K562 (cell line): ENCODE measurements at regions not wholly inside any gene's neighbourhood (a gene's known extent, or its start where the extent isn't known, plus 50 kb on each side); places are given as distances from the start of the nearest gene placed in this dataset.
A peak's percentile ranks its signal among the peaks of the same experiment; 100 is the strongest.
"Not testable (repeated sequence)": the region's sequence is repeated elsewhere in the genome, so short reads cannot be mapped to it uniquely, and the experiment has no call there.

Experiments
- ATAC-seq: fragments of 200-7000 bp; cut with Tn5 transposase; 3 replicates; pipeline ENCODE4 v1.9.1; 2020; ENCODE audit warnings: moderate library complexity
- BruUV-seq: library from RNA; stranded (reverse); fragments of 400-500 nt; replicated peaks from 2 replicates; lab custom pipeline; 2021; lab: Mats Ljungman, UMichigan
- CTCF ChIA-PET: fragments of 300-600 bp; formaldehyde crosslinking; extraction: SDS; loops from one replicate; lab custom pipeline; 2021; ENCODE audit warnings: low intra/inter-chr PET ratio; lab: Yijun Ruan, JAX
- POLR2A ChIA-PET: fragments of 300-600, 350-650 bp; sonication (Branson Sonifier 250); formaldehyde crosslinking; extraction: SDS; loops from one replicate; lab custom pipeline; 2021; ENCODE audit warnings: antibody characterized with exemption, inconsistent platforms; lab: Yijun Ruan, JAX
- DNase-seq, 4 experiments: peaks; one replicate each; pipeline versions ENCODE4 v3.0.0 to v3.0.0-alpha.2; 2011 to 2018; ENCODE audit warnings: low spot score in 3 of 4, mixed read lengths in 3 of 4; ENCODE audit errors: extremely low read depth in 1 of 4
- FAIRE-seq: peaks from 2 replicates; lab custom pipeline; 2011; peaks lifted over from hg19 to GRCh38; lab: Jason Lieb, UNC
- H2AFZ ChIP-seq: 2 replicates; pipeline ENCODE4 v1.6.0; 2011; ENCODE audit warnings: low read depth, low read length, control low read depth, inconsistent platforms
- H3K27ac ChIP-seq: fragments of 200-600 bp; 3 replicates; pipeline ENCODE4 v1.8.0; 2011; ENCODE audit warnings: low read depth, mild to moderate bottlenecking, control low read depth, inconsistent platforms, low read length, moderate library complexity, mixed read lengths; ENCODE audit errors: extremely low read depth
- H3K27me3 ChIP-seq, 2 experiments: fragments of 300-600 bp in 1 of 2; 2 replicates in 1 of 2; 3 replicates in 1 of 2; pipeline versions ENCODE4 v1.6.0 to v1.8.0; 2011; ENCODE audit warnings: inconsistent platforms in 2 of 2, low read length in 2 of 2, mild to moderate bottlenecking in 1 of 2, mixed read lengths in 1 of 2, moderate library complexity in 1 of 2; ENCODE audit not compliant: control insufficient read depth in 2 of 2, insufficient read depth in 2 of 2
- H3K36me3 ChIP-seq: fragments of 300-600 bp; 3 replicates; pipeline ENCODE4 v1.8.0; 2011; ENCODE audit warnings: mild to moderate bottlenecking, low read length, inconsistent platforms; ENCODE audit not compliant: control insufficient read depth, insufficient read depth
- H3K4me1 ChIP-seq, 2 experiments: fragments of 200-600 bp in 1 of 2; replicated peaks in 1 of 2; 2 replicates in 1 of 2; 3 replicates in 1 of 2; pipeline versions ENCODE4 v1.5.1 to v1.8.0; 2011; ENCODE audit warnings: inconsistent platforms in 2 of 2, low read length in 2 of 2, mild to moderate bottlenecking in 1 of 2, mixed read lengths in 1 of 2, moderate library complexity in 1 of 2; ENCODE audit not compliant: control insufficient read depth in 2 of 2, insufficient read depth in 2 of 2
- H3K4me2 ChIP-seq: 2 replicates; pipeline ENCODE4 v1.6.1; 2011; ENCODE audit warnings: low read length, control low read depth, inconsistent platforms, mixed read lengths; ENCODE audit not compliant: insufficient read depth
- H3K4me3 ChIP-seq: fragments of 200-600 bp; sonication (generic), shearing (Covaris generic); 2 replicates; pipeline ENCODE4 v1.5.1; 2016; ENCODE audit warnings: control low read depth, inconsistent platforms
- H3K79me2 ChIP-seq: fragments of 200-600 bp; 3 replicates; pipeline ENCODE4 v1.8.0; 2011; ENCODE audit warnings: low read length, inconsistent platforms; ENCODE audit not compliant: control insufficient read depth, insufficient read depth
- H3K9ac ChIP-seq, 2 experiments: 2 replicates each; pipeline versions ENCODE4 v1.6.0 to v1.6.1; 2011; ENCODE audit warnings: low read depth in 2 of 2, low read length in 2 of 2, control low read depth in 1 of 2, inconsistent platforms in 1 of 2, mild to moderate bottlenecking in 1 of 2, mixed read lengths in 1 of 2; ENCODE audit not compliant: insufficient read depth in 1 of 2
- H3K9me1 ChIP-seq: one replicate; pipeline ENCODE4 v1.6.0; 2011; ENCODE audit warnings: inconsistent platforms, mild to moderate bottlenecking, low read length, moderate library complexity; ENCODE audit not compliant: control insufficient read depth, insufficient read depth
- H3K9me3 ChIP-seq: replicated peaks from 2 replicates; pipeline ENCODE4 v1.5.1; 2011; ENCODE audit warnings: low read depth, low read length, inconsistent platforms; ENCODE audit not compliant: control insufficient read depth, insufficient read depth
- H4K20me1 ChIP-seq: replicated peaks from 2 replicates; pipeline ENCODE4 v1.6.1; 2011; ENCODE audit warnings: low read length, inconsistent platforms, mixed read lengths; ENCODE audit not compliant: control insufficient read depth, insufficient read depth
- WGBS: fragments of 100-300 bp; shearing (Covaris generic); methylation state at CpG from one replicate; pipeline ENCODE4 v1.1.6; 2016; ENCODE audit warnings: low coverage, mixed read lengths; ENCODE audit not compliant: insufficient coverage; ENCODE audit errors: missing lambda C conversion rate; 5-methylcytosine and 5-hydroxymethylcytosine counted together
- in situ Hi-C: fragments of 300-500 bp; cut with MboI; formaldehyde crosslinking; loops from 4 replicates; pipeline ENCODE4 v1.15.0; 2018; ENCODE audit warnings: inconsistent platforms, mixed read lengths
- intact Hi-C: fragments of 100-400 bp; cut with micrococcal nuclease; formaldehyde crosslinking; loops from 2 replicates; pipeline ENCODE4 v1.14.2; 2022

- H3K79me2 ChIP-seq, H3K4me3 ChIP-seq, intact Hi-C loops, BruUV-seq, ATAC-seq, H3K27me3 ChIP-seq, H3K9me1 ChIP-seq, H3K9me3 ChIP-seq, H3K9ac ChIP-seq, H3K36me3 ChIP-seq, H3K4me1 ChIP-seq, POLR2A ChIA-PET, H3K27ac ChIP-seq, CTCF ChIA-PET, DNase-seq, H3K4me2 ChIP-seq, H4K20me1 ChIP-seq, in situ Hi-C loops, H2AFZ ChIP-seq, FAIRE-seq: not testable (repeated sequence)
- 0% methylated on average over 6 of the region's 6 CpGs for WGBS
Measured at GRCh38 chr2:95763074-95763473, 171.3 kb downstream of the TRIM43 start.

DNA sequence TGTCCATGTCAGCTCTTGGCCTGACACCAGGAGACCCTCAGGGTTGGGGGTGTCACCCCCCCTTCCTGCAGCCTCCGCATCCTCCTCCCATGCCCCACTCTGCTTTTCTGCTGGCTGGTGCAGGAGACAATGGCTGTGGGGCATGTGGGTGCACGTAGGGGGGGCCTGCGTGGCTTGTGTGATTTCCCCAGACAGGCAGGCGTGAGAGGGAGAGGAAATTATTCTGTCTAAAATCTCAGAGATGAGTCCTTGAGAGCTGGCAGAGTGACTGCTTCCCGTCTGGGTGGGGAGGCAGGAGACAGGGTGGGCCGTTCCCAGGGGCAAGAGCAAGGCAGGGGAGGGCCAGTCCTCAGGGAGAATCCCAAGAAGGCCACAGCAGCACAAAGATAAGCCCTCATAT lies 173.2 kb downstream of the TRIM43 start:
- intact Hi-C loops, H3K27me3 ChIP-seq, H3K9me3 ChIP-seq, H2AFZ ChIP-seq, ATAC-seq, H3K4me2 ChIP-seq, DNase-seq, POLR2A ChIA-PET, CTCF ChIA-PET, FAIRE-seq, H3K9me1 ChIP-seq, H4K20me1 ChIP-seq, H3K4me3 ChIP-seq, BruUV-seq, H3K4me1 ChIP-seq, H3K36me3 ChIP-seq, H3K9ac ChIP-seq, H3K27ac ChIP-seq, H3K79me2 ChIP-seq, in situ Hi-C loops: not testable (repeated sequence)
- 0% methylated on average over 3 of the region's 6 CpGs for WGBS

DNA sequence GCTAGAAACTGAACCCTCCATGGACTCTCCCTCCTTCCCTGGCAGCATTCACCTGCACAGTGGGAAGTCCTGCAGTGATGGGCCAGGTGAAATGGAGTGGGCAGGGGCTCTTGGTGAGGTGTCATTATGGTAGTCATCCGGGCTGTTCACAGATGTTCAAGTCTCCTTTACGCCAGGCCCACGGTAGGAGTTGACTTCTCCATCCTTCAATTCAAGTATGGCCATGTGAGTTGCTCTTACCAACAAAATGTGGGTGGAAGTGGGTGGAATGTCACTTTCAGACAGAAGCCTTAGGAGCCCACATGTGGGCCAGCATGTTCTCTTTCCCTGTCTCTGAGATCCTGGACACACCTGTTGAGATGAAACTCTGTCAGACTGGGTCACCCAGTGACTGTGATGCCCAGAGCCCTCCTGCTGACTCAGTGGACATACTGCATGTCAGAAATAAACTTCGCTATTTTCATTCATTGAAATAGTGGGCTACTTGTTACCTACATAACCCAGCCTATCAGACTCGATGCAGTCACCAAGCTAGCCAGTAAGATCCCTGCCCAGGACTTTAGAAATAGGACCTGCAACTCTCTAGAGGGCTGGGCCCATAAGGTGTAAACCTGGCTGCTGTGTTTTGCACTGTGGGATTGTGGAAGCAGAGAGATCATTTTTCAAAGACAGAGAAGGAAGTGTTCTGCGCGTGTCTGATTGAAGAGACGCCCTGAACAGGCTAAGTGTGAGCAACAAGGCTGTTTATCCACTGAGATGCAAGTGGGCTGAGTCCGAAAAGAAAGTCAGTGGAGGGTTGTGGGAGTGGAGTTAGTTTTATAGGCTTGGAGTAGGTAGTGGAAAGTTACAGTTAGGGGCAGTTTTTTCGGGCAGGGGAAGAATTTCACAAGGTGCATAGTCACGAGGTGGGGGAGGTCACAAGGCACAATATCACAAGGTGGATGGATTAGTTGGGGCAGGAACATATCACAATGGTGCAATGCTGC lies 174.4 kb downstream of the TRIM43 start:
- H3K9me1 ChIP-seq, BruUV-seq, FAIRE-seq, H3K27ac ChIP-seq, H3K9me3 ChIP-seq, H3K4me2 ChIP-seq, in situ Hi-C loops, ATAC-seq, H3K4me3 ChIP-seq, H4K20me1 ChIP-seq, CTCF ChIA-PET, H3K9ac ChIP-seq, POLR2A ChIA-PET, H3K79me2 ChIP-seq, H3K27me3 ChIP-seq, DNase-seq, H3K4me1 ChIP-seq, H3K36me3 ChIP-seq, intact Hi-C loops: not testable (repeated sequence)
- whole genome bisulfite sequencing = 10% methylated on average over 9 of the region's 11 CpGs
- H2AFZ ChIP-seq = peak overlapping the region; percentile 51; the same call in 1 of the 2 replicates

- ATAC-seq, CTCF ChIA-PET, H3K27me3 ChIP-seq, in situ Hi-C loops, H2AFZ ChIP-seq, H3K4me2 ChIP-seq, intact Hi-C loops, H3K9me3 ChIP-seq, BruUV-seq, H3K36me3 ChIP-seq, H3K9ac ChIP-seq, H3K27ac ChIP-seq, H3K4me1 ChIP-seq, H3K79me2 ChIP-seq, H3K9me1 ChIP-seq, DNase-seq, H4K20me1 ChIP-seq, H3K4me3 ChIP-seq, FAIRE-seq, POLR2A ChIA-PET: not testable (repeated sequence)
- whole genome bisulfite sequencing = 0% methylated on average over 4 of the region's 4 CpGs
Measured at GRCh38 chr2:95767531-95767930, 175.7 kb downstream of the TRIM43 start.
